ENCODE measurements at regions not wholly inside any gene's neighbourhood (a gene's known extent, or its start where the extent isn't known, plus 50 kb on each side); places are given as distances from the start of the nearest gene placed in this dataset.

DNA sequence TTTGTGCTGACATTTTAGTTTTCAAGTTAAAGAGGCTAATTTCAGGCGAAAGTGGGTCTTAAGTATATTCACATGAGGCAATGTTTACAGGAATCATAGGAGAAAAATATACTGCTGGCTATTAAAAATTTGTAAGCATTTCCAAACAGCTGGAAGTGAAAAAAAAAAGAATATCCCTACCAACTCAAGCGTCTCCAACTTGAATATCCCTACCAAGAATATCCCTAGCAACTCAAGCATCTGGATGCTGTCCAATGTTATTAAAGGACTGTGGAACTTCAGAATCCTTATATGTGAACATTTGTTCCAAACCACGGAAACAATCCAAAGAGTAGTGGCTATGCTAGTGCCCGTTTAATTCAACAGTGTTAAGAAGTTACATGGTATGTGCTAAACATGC, 1303.0 kb downstream of the GATA3 start:
- TF ChIP-seq POLR2AphosphoS5 (IDR thresholded peaks at IDR 0.05; ENCODE audit: insufficient read depth in 1 of 2, low read depth in 1 of 2) (no peak), POLR2A (IDR thresholded peaks at IDR 0.05) (no peak)
- TF ChIP-seq, protein P1, sequence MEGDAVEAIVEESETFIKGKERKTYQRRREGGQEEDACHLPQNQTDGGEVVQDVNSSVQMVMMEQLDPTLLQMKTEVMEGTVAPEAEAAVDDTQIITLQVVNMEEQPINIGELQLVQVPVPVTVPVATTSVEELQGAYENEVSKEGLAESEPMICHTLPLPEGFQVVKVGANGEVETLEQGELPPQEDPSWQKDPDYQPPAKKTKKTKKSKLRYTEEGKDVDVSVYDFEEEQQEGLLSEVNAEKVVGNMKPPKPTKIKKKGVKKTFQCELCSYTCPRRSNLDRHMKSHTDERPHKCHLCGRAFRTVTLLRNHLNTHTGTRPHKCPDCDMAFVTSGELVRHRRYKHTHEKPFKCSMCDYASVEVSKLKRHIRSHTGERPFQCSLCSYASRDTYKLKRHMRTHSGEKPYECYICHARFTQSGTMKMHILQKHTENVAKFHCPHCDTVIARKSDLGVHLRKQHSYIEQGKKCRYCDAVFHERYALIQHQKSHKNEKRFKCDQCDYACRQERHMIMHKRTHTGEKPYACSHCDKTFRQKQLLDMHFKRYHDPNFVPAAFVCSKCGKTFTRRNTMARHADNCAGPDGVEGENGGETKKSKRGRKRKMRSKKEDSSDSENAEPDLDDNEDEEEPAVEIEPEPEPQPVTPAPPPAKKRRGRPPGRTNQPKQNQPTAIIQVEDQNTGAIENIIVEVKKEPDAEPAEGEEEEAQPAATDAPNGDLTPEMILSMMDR (IDR thresholded peaks at IDR 0.05): no peak
